ENCODE measurements at regions not wholly inside any gene's neighbourhood (a gene's known extent, or its start where the extent isn't known, plus 50 kb on each side); places are given as distances from the start of the nearest gene placed in this dataset.

GRCh38 chr18:44509048-44509447 is 171.6 kb upstream of the SETBP1 start:
- intact Hi-C loops (cut with micrococcal nuclease): no loop called here
- Mint-ChIP-seq H3K36me3 (ENCODE audit: insufficient read depth, unreplicated experiment) (no peaks in the 10 kb centered on the region), H3K9me3 (ENCODE audit: unreplicated experiment) (peaks cover 8% of the 10 kb centered on the region), H3K4me1 (ENCODE audit: insufficient read depth, unreplicated experiment) (peaks cover 6% of the 10 kb centered on the region), H3K27me3 (ENCODE audit: insufficient read depth, unreplicated experiment) (no peaks in the 10 kb centered on the region), H3K4me3 (ENCODE audit: unreplicated experiment) (no peak overlapping the region), H3K27ac (ENCODE audit: low read depth, unreplicated experiment) (no peak overlapping the region)
- POLR2A ChIA-PET: no interaction called here
- no peak for DNase-seq (ENCODE audit: unreplicated experiment)
- CTCF ChIA-PET: no interaction called here
- BruUV-seq (replicated peaks): no TSS peak
- TF ChIP-seq, protein P1, sequence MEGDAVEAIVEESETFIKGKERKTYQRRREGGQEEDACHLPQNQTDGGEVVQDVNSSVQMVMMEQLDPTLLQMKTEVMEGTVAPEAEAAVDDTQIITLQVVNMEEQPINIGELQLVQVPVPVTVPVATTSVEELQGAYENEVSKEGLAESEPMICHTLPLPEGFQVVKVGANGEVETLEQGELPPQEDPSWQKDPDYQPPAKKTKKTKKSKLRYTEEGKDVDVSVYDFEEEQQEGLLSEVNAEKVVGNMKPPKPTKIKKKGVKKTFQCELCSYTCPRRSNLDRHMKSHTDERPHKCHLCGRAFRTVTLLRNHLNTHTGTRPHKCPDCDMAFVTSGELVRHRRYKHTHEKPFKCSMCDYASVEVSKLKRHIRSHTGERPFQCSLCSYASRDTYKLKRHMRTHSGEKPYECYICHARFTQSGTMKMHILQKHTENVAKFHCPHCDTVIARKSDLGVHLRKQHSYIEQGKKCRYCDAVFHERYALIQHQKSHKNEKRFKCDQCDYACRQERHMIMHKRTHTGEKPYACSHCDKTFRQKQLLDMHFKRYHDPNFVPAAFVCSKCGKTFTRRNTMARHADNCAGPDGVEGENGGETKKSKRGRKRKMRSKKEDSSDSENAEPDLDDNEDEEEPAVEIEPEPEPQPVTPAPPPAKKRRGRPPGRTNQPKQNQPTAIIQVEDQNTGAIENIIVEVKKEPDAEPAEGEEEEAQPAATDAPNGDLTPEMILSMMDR (IDR thresholded peaks at IDR 0.05; ENCODE audit: unreplicated experiment): no peak

- peaks cover 8% of the 10 kb centered on the region for H3K9me3 Mint-ChIP-seq (ENCODE audit: unreplicated experiment)
- BruUV-seq (replicated peaks): no TSS peak
- intact Hi-C loops (cut with micrococcal nuclease): no loop called here
Observed at GRCh38 chr18:44510390-44510789, 170.3 kb upstream of the SETBP1 start.

GRCh38 chr18:44513233-44513632 is 167.5 kb upstream of the SETBP1 start:
- H3K27ac Mint-ChIP-seq (ENCODE audit: low read depth, unreplicated experiment): no peak overlapping the region
- TF ChIP-seq, protein P1 (IDR thresholded peaks at IDR 0.05; ENCODE audit: unreplicated experiment): no peak
- no peak for DNase-seq (ENCODE audit: unreplicated experiment)
- peaks cover 15% of the 10 kb centered on the region for H3K4me1 Mint-ChIP-seq (ENCODE audit: insufficient read depth, unreplicated experiment)
- intact Hi-C loops (cut with micrococcal nuclease): no loop called here
- no peak overlapping the region for H3K4me3 Mint-ChIP-seq (ENCODE audit: unreplicated experiment)
- no TSS peak for BruUV-seq (replicated peaks)
- no peaks in the 10 kb centered on the region for H3K27me3 Mint-ChIP-seq (ENCODE audit: insufficient read depth, unreplicated experiment)
- no peaks in the 10 kb centered on the region for H3K36me3 Mint-ChIP-seq (ENCODE audit: insufficient read depth, unreplicated experiment)
- H3K9me3 Mint-ChIP-seq (ENCODE audit: unreplicated experiment): peaks cover 8% of the 10 kb centered on the region
- ChIA-PET CTCF (interaction anchor here (0.6 kb wide), 1 partner anchor 34 kb away, joined by 3 read pairs; no protein-coding TSS in a partner anchor), POLR2A (interaction anchor here (0.6 kb wide), 1 partner anchor 284 kb away, joined by 4 read pairs; no protein-coding TSS in a partner anchor)

More at GRCh38 chr18:44510390-44510789, 170.3 kb upstream of the SETBP1 start:
- H3K27ac Mint-ChIP-seq (ENCODE audit: low read depth, unreplicated experiment): no peak overlapping the region
- H3K4me3 Mint-ChIP-seq (ENCODE audit: unreplicated experiment): no peak overlapping the region
- TF ChIP-seq, protein P1 (IDR thresholded peaks at IDR 0.05; ENCODE audit: unreplicated experiment): no peak
- no peaks in the 10 kb centered on the region for H3K27me3 Mint-ChIP-seq (ENCODE audit: insufficient read depth, unreplicated experiment)
- no peaks in the 10 kb centered on the region for H3K36me3 Mint-ChIP-seq (ENCODE audit: insufficient read depth, unreplicated experiment)
- CTCF ChIA-PET: interaction anchor here (0.7 kb wide), 1 partner anchor 213 kb away, joined by 4 read pairs; no protein-coding TSS in a partner anchor
- POLR2A ChIA-PET: no interaction called here
- no peak for DNase-seq (ENCODE audit: unreplicated experiment)
- H3K4me1 Mint-ChIP-seq (ENCODE audit: insufficient read depth, unreplicated experiment): peaks cover 6% of the 10 kb centered on the region

GRCh38 chr18:44514106-44514505 is 166.6 kb upstream of the SETBP1 start:
- DNase-seq (ENCODE audit: unreplicated experiment): no peak
- no peak overlapping the region for H3K27ac Mint-ChIP-seq (ENCODE audit: low read depth, unreplicated experiment)
- POLR2A ChIA-PET: no interaction called here
- peaks cover 17% of the 10 kb centered on the region for H3K4me1 Mint-ChIP-seq (ENCODE audit: insufficient read depth, unreplicated experiment)
- peaks cover 8% of the 10 kb centered on the region for H3K9me3 Mint-ChIP-seq (ENCODE audit: unreplicated experiment)
- H3K4me3 Mint-ChIP-seq (ENCODE audit: unreplicated experiment): no peak overlapping the region
- intact Hi-C loops (cut with micrococcal nuclease): no loop called here
- no TSS peak for BruUV-seq (replicated peaks)
- no peaks in the 10 kb centered on the region for H3K27me3 Mint-ChIP-seq (ENCODE audit: insufficient read depth, unreplicated experiment)
- TF ChIP-seq, protein P1 (IDR thresholded peaks at IDR 0.05; ENCODE audit: unreplicated experiment): no peak
- CTCF ChIA-PET: no interaction called here
- H3K36me3 Mint-ChIP-seq (ENCODE audit: insufficient read depth, unreplicated experiment): no peaks in the 10 kb centered on the region
